GM18909 (cell line): ENCODE measurements at regions not wholly inside any gene's neighbourhood (a gene's known extent, or its start where the extent isn't known, plus 50 kb on each side); places are given as distances from the start of the nearest gene placed in this dataset.

Experiments used
- ATAC-seq: cut with Tn5 transposase; IDR thresholded peaks from one replicate; pipeline ENCODE4 v1.9.1; 2021; ENCODE audit warnings: mild to moderate bottlenecking; ENCODE audit not compliant: unreplicated experiment, poor library complexity

GRCh38 chr1:177794376-177794991 lies 175.4 kb downstream of the SEC16B start:
- peak; percentile 49 for ATAC-seq

- ATAC-seq = peak; percentile 23
Observed at GRCh38 chr1:177793900-177794299, 176.0 kb downstream of the SEC16B start.

GRCh38 chr1:177790566-177790965 lies 179.3 kb downstream of the SEC16B start:
- ATAC-seq = no peak

GRCh38 chr1:177789956-177790355 lies 179.9 kb downstream of the SEC16B start:
- ATAC-seq = no peak

- no peak for ATAC-seq
Observed at GRCh38 chr1:177786176-177786745, 183.6 kb downstream of the SEC16B start.

- no peak for ATAC-seq
Observed at GRCh38 chr1:177784936-177785335, 184.9 kb downstream of the SEC16B start.

- no peak for ATAC-seq
Observed at GRCh38 chr1:177784409-177784808, 185.4 kb downstream of the SEC16B start.

- ATAC-seq = no peak
Observed at GRCh38 chr1:177783051-177783450, 186.8 kb downstream of the SEC16B start.

GRCh38 chr1:177780096-177780700 lies 189.7 kb downstream of the SEC16B start:
- ATAC-seq = peak; percentile 59

GRCh38 chr1:177779166-177779965 lies 190.5 kb downstream of the SEC16B start:
- no peak for ATAC-seq

- no peak for ATAC-seq
Observed at GRCh38 chr1:177775924-177776323, 193.9 kb downstream of the SEC16B start.

GRCh38 chr1:177772386-177772960 lies 197.4 kb downstream of the SEC16B start:
- ATAC-seq = no peak

- ATAC-seq = no peak
Observed at GRCh38 chr1:177771688-177772087, 198.2 kb downstream of the SEC16B start.

GRCh38 chr1:177770096-177770495 lies 199.8 kb downstream of the SEC16B start:
- no peak for ATAC-seq

- ATAC-seq = no peak
Observed at GRCh38 chr1:177755851-177756560, 213.9 kb downstream of the SEC16B start.

- ATAC-seq = no peak
Observed at GRCh38 chr1:177754603-177755002, 215.3 kb downstream of the SEC16B start.

GRCh38 chr1:177753655-177754054 lies 216.2 kb downstream of the SEC16B start:
- ATAC-seq = no peak

GRCh38 chr1:177748080-177748801 lies 221.6 kb downstream of the SEC16B start:
- no peak for ATAC-seq

- ATAC-seq = no peak
Observed at GRCh38 chr1:177746155-177746554, 223.7 kb downstream of the SEC16B start.

GRCh38 chr1:177744906-177745305 lies 225.0 kb downstream of the SEC16B start:
- no peak for ATAC-seq
